ENCODE measurements at regions not wholly inside any gene's neighbourhood (a gene's known extent, or its start where the extent isn't known, plus 50 kb on each side); places are given as distances from the start of the nearest gene placed in this dataset.

- Histone ChIP-seq H3K36me3 (ENCODE audit: insufficient read depth, low read length) (no peaks in the 10 kb centered on the region), H3K4me1 (ENCODE audit: insufficient read depth, low read length, poor library complexity, severe bottlenecking) (no peaks in the 10 kb centered on the region), H3K4me2 (ENCODE audit: low read length) (no peak overlapping the region), H3K9me2 (ENCODE audit: insufficient read depth, low read length) (no peaks in the 10 kb centered on the region), H2AFZ (ENCODE audit: low read length) (no peak overlapping the region), H4K20me1 (ENCODE audit: insufficient read depth, low read length) (no peaks in the 10 kb centered on the region), H3K9me3 (ENCODE audit: low read length) (no peaks in the 10 kb centered on the region), H3K79me2 (ENCODE audit: insufficient read depth, low read depth, low read length) (no peaks in the 10 kb centered on the region), H3K4me3 (ENCODE audit: low read depth, low read length, poor library complexity, severe bottlenecking) (no peak overlapping the region), H3K27ac (ENCODE audit: low read depth, low read length, poor library complexity, severe bottlenecking) (no peak overlapping the region)
- intact Hi-C loops (cut with micrococcal nuclease; ENCODE audit: unreplicated experiment), result no loop called here
- POLR2A ChIA-PET, result no interaction called here
- no TSS peak for BruUV-seq (replicated peaks)
- DNase-seq (ENCODE audit: low spot score), result no peak
- TF ChIP-seq EZH2phosphoT487 (IDR thresholded peaks at IDR 0.05; ENCODE audit: borderline replicate concordance, low read depth, low read length) (no peak), CTCF (conservative IDR thresholded peaks at IDR 0.05; ENCODE audit: low read length) (no peak)
- CTCF ChIA-PET (ENCODE audit: unreplicated experiment), result no interaction called here
These were observed 443.9 kb downstream of the STK39 start for GRCh38 chr2:167803449-167803988.

- no peak overlapping the region for H3K27ac ChIP-seq (ENCODE audit: low read depth, low read length, poor library complexity, severe bottlenecking)
- H3K4me2 ChIP-seq (ENCODE audit: low read length), result no peak overlapping the region
- CTCF ChIA-PET (ENCODE audit: unreplicated experiment), result no interaction called here
- no peaks in the 10 kb centered on the region for H4K20me1 ChIP-seq (ENCODE audit: insufficient read depth, low read length)
- POLR2A ChIA-PET, result interaction anchor here (0.7 kb wide), 1 partner anchor 25 kb away, joined by 3 read pairs; no protein-coding TSS in a partner anchor
- H3K79me2 ChIP-seq (ENCODE audit: insufficient read depth, low read depth, low read length), result no peaks in the 10 kb centered on the region
- H3K4me1 ChIP-seq (ENCODE audit: insufficient read depth, low read length, poor library complexity, severe bottlenecking), result no peaks in the 10 kb centered on the region
- H2AFZ ChIP-seq (ENCODE audit: low read length), result no peak overlapping the region
- H3K4me3 ChIP-seq (ENCODE audit: low read depth, low read length, poor library complexity, severe bottlenecking), result no peak overlapping the region
- TF ChIP-seq CTCF (conservative IDR thresholded peaks at IDR 0.05; ENCODE audit: low read length), result no peak
- TF ChIP-seq EZH2phosphoT487 (IDR thresholded peaks at IDR 0.05; ENCODE audit: borderline replicate concordance, low read depth, low read length), result no peak
- no peaks in the 10 kb centered on the region for H3K36me3 ChIP-seq (ENCODE audit: insufficient read depth, low read length)
- H3K9me2 ChIP-seq (ENCODE audit: insufficient read depth, low read length), result no peaks in the 10 kb centered on the region
- intact Hi-C loops (cut with micrococcal nuclease; ENCODE audit: unreplicated experiment), result no loop called here
- no peak for DNase-seq (ENCODE audit: low spot score)
- no peaks in the 10 kb centered on the region for H3K9me3 ChIP-seq (ENCODE audit: low read length)
- no TSS peak for BruUV-seq (replicated peaks)
These were observed 452.7 kb downstream of the STK39 start for GRCh38 chr2:167794554-167795255.

- no peaks in the 10 kb centered on the region for H3K79me2 ChIP-seq (ENCODE audit: insufficient read depth, low read depth, low read length)
- no TSS peak for BruUV-seq (replicated peaks)
- no peak overlapping the region for H3K4me2 ChIP-seq (ENCODE audit: low read length)
- H2AFZ ChIP-seq (ENCODE audit: low read length), result no peak overlapping the region
- H4K20me1 ChIP-seq (ENCODE audit: insufficient read depth, low read length), result no peaks in the 10 kb centered on the region
- H3K36me3 ChIP-seq (ENCODE audit: insufficient read depth, low read length), result no peaks in the 10 kb centered on the region
- no peak for TF ChIP-seq CTCF (conservative IDR thresholded peaks at IDR 0.05; ENCODE audit: low read length)
- no peak for TF ChIP-seq EZH2phosphoT487 (IDR thresholded peaks at IDR 0.05; ENCODE audit: borderline replicate concordance, low read depth, low read length)
- POLR2A ChIA-PET, result no interaction called here
- H3K9me2 ChIP-seq (ENCODE audit: insufficient read depth, low read length), result no peaks in the 10 kb centered on the region
- H3K27ac ChIP-seq (ENCODE audit: low read depth, low read length, poor library complexity, severe bottlenecking), result no peak overlapping the region
- H3K4me1 ChIP-seq (ENCODE audit: insufficient read depth, low read length, poor library complexity, severe bottlenecking), result no peaks in the 10 kb centered on the region
- H3K4me3 ChIP-seq (ENCODE audit: low read depth, low read length, poor library complexity, severe bottlenecking), result no peak overlapping the region
- intact Hi-C loops (cut with micrococcal nuclease; ENCODE audit: unreplicated experiment), result no loop called here
- CTCF ChIA-PET (ENCODE audit: unreplicated experiment), result no interaction called here
- DNase-seq (ENCODE audit: low spot score), result no peak
- no peaks in the 10 kb centered on the region for H3K9me3 ChIP-seq (ENCODE audit: low read length)
These were observed 453.7 kb downstream of the STK39 start for GRCh38 chr2:167793725-167794124.
